Heart left ventricle (tissue), 16 donors: ENCODE measurements at regions not wholly inside any gene's neighbourhood (a gene's known extent, or its start where the extent isn't known, plus 50 kb on each side); places are given as distances from the start of the nearest gene placed in this dataset.

Experiments
- ATAC-seq, 4 donors: fragments of 200-7000 bp; cut with Tn5 transposase; one replicate each; pipeline ENCODE4 v1.9.1; 2020 to 2022; ENCODE audit warnings: moderate library complexity in 4 of 4, mild to moderate bottlenecking in 3 of 4, moderate number of reproducible peaks in 1 of 4
- DNase-seq, 5 donors: peaks; one replicate each; pipeline ENCODE4 v3.0.0-alpha.2; 2020
- H3K27ac ChIP-seq, 12 donors: fragments of 200-600 bp; sonication (generic) in 4 of 12; one replicate each; pipeline versions ENCODE4 v1.5.0 to v1.8.0; 2016 to 2022; ENCODE audit warnings: mild to moderate bottlenecking in 2 of 12
- H3K27me3 ChIP-seq, 9 donors: fragments of 200-600 bp; sonication (generic) in 2 of 9; one replicate each; pipeline versions ENCODE4 v1.5.1 to v1.8.0; 2016 to 2022; ENCODE audit warnings: mild to moderate bottlenecking in 3 of 9
- H3K36me3 ChIP-seq, 9 donors: fragments of 200-600 bp; sonication (generic) in 2 of 9; one replicate each; pipeline versions ENCODE4 v1.5.0 to v1.8.0; 2018 to 2022; ENCODE audit warnings: mild to moderate bottlenecking in 2 of 9
- H3K4me1 ChIP-seq, 12 donors: fragments of 200-600 bp; sonication (generic) in 4 of 12; one replicate each; pipeline versions ENCODE4 v1.5.0 to v1.8.0; 2016 to 2022; ENCODE audit warnings: mild to moderate bottlenecking in 3 of 12
- H3K4me3 ChIP-seq, 12 donors: fragments of 200-600 bp; sonication (generic) in 4 of 12; one replicate each; pipeline versions ENCODE4 v1.5.0 to v1.8.0; 2017 to 2022; ENCODE audit warnings: mild to moderate bottlenecking in 9 of 12, moderate library complexity in 4 of 12
- H3K9me3 ChIP-seq, 12 donors: fragments of 200-600 bp; sonication (generic) in 4 of 12; one replicate each; pipeline versions ENCODE4 v1.5.0 to v1.8.0; 2016 to 2022; ENCODE audit warnings: mild to moderate bottlenecking in 1 of 12
- CTCF ChIP-seq, 12 donors: fragments of 200-600 bp; sonication (generic) in 4 of 12; IDR thresholded peaks; one replicate each; pipeline versions ENCODE4 v1.5.0 to v1.8.0; 2018 to 2022; ENCODE audit warnings: antibody characterized with exemption in 12 of 12, mild to moderate bottlenecking in 5 of 12
- POLR2A ChIP-seq, 2 donors: fragments of 450-650 bp; IDR thresholded peaks; one replicate each; pipeline ENCODE4 v1.6.1; 2017; ENCODE audit warnings: antibody characterized with exemption in 2 of 2, mild to moderate bottlenecking in 2 of 2, moderate library complexity in 2 of 2
- WGBS, 4 donors: extraction: QIAGEN DNeasy Blood & Tissue Kit in 2 of 4; methylation state at CpG; one replicate each; pipeline versions ENCODE4 v1.1.5 to v1.1.7; 2013 to 2018; 5-methylcytosine and 5-hydroxymethylcytosine counted together
- intact Hi-C, 10 donors: fragments of 100-400 bp; cut with DNase I; formaldehyde crosslinking; loops; one replicate each; pipeline versions ENCODE4 v1.11.1 to v1.14.2; 2022
- donor health status: ischemic (EF 13 %, LVEDD 7.1; RV severe dilation, severe dysfunction).
- donor health status: healthy with polysubstance abuse.
- donor health status: DM: no; HTN: yes; CAD: no.
- donor health status: DM: no; HTN: no; CAD: no.
- donor health status: ischemic (EF 25% LVEDD 6.9; RV normal size, moderate dysfunction).
- donor health status: ischemic (EF 25% LVEDD 5.7; RV mildly dilated, moderate dysfunction).
- donor health status: healthy.
- donor health status: DM: yes; HTN: yes; CAD: no.
- donor health status: ischemic (EF 35%, LVEDD 5.7; RV mildly dilated, moderate dysfunction).
- donor health status: nonischemic (EF 11% LVEDD 7.7; RV severe dilation, severe dysfunction).
- donor health status: DM: yes; HTN: yes; CAD: no.
- donor health status: PGD.
- donor health status: ischemic (EF 29% LVEDD 5.4; RV normal size, mild dysfunction).
- donor health status: nonischemic (EF 23%, LVEDD 6.1; RV moderate dilation, normal function).

- no peaks in the 10 kb centered on the region for H3K9me3 ChIP-seq
- peak overlapping the region in 1 of 12 donors; percentile 17 for H3K27ac ChIP-seq
- intact Hi-C loops, result loop anchor here in 9 of 10 donors (5.0 to 10.0 kb wide), 11 partner anchors 95 to 815 kb away; partner anchors contain the start of gene ZEB1 (in 1 of the 9)
- peaks cover 0 to 21% (median 11%) of the 10 kb centered on the region in 12 donors for H3K4me1 ChIP-seq
- DNase-seq, result no peak
- H3K36me3 ChIP-seq, result no peaks in the 10 kb centered on the region
- no peaks in the 10 kb centered on the region for H3K27me3 ChIP-seq
- no peak overlapping the region for H3K4me3 ChIP-seq
- TF ChIP-seq CTCF (IDR thresholded peaks at IDR 0.05) (no peak), POLR2A (IDR thresholded peaks at IDR 0.05) (no peak)
- no peak for ATAC-seq
- WGBS, 4 donors, result 80 to 90% (median 89%) methylated on average over 9 of the region's 9 CpGs
These were observed 280.8 kb downstream of the ZEB1 start for GRCh38 chr10:31599626-31600504.

DNA sequence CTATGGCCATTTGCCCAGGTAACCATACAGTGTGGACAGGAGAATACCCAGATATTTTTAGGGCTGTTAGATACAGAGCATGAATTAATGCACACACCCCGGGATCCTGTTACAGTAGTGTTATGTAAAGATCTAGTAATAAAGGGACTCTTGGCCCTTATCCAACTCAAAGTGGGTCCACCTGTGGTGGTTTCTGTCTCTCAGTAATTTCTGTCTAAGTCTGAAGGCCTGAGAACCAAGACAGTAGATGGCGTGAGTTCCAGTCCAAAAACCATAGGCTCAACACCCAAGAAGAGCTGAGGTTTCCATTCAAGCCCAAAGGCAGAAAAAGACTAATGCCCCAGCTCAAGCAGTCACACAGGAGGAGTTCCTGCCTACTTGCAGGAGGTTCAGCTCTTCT is 277.7 kb downstream of the ZEB1 start:
- H3K9me3 ChIP-seq, result peaks cover 0 to 11% (median 4%) of the 10 kb centered on the region in 12 donors
- DNase-seq (no peak), ATAC-seq (no peak)
- H3K27ac ChIP-seq, result no peak overlapping the region
- H3K27me3 ChIP-seq, result no peaks in the 10 kb centered on the region
- TF ChIP-seq CTCF (IDR thresholded peaks at IDR 0.05) (no peak), POLR2A (IDR thresholded peaks at IDR 0.05) (no peak)
- no peak overlapping the region for H3K4me3 ChIP-seq
- intact Hi-C loops, result no loop called here
- no peaks in the 10 kb centered on the region for H3K4me1 ChIP-seq
- 88 to 100% (median 96%) methylated on average over 2 of the region's 2 CpGs for WGBS, 4 donors
- no peaks in the 10 kb centered on the region for H3K36me3 ChIP-seq

- 43 to 81% (median 70%) methylated on average over 3 of the region's 3 CpGs for WGBS, 4 donors
- no peak for ATAC-seq
- intact Hi-C loops, result no loop called here
These were observed 277.0 kb downstream of the ZEB1 start for GRCh38 chr10:31595992-31596391.

More at GRCh38 chr10:31595992-31596391, 277.0 kb downstream of the ZEB1 start:
- Histone ChIP-seq H3K27ac (no peak overlapping the region), H3K36me3 (no peaks in the 10 kb centered on the region), H3K4me1 (no peaks in the 10 kb centered on the region), H3K9me3 (peaks cover 0 to 19% (median 7%) of the 10 kb centered on the region in 12 donors), H3K4me3 (no peak overlapping the region), H3K27me3 (no peaks in the 10 kb centered on the region)
- no peak for DNase-seq
- TF ChIP-seq POLR2A (IDR thresholded peaks at IDR 0.05) (no peak), CTCF (IDR thresholded peaks at IDR 0.05) (no peak)
